SU-DHL-6 (cell line): ENCODE measurements at regions not wholly inside any gene's neighbourhood (a gene's known extent, or its start where the extent isn't known, plus 50 kb on each side); places are given as distances from the start of the nearest gene placed in this dataset.

Source experiments
- H2AFZ ChIP-seq: fragments of 200-600 bp; sonication (generic); 2 replicates; pipeline ENCODE4 v1.6.1; 2014; ENCODE audit warnings: low read depth, mild to moderate bottlenecking, moderate library complexity, mixed read lengths, antibody characterized with exemption, low read length; ENCODE audit not compliant: severe bottlenecking
- H3F3A ChIP-seq: fragments of 200-600 bp; shearing (Covaris generic); 2 replicates; pipeline ENCODE4 v1.6.0; 2016; ENCODE audit warnings: antibody characterized with exemption, mild to moderate bottlenecking; ENCODE audit not compliant: insufficient read depth
- H3K27ac ChIP-seq: fragments of 200-600 bp; sonication (generic); 2 replicates; pipeline ENCODE4 v1.5.1; 2016; ENCODE audit warnings: low read depth, mild to moderate bottlenecking, low read length, moderate library complexity, mixed read lengths
- H3K27me3 ChIP-seq: fragments of 200-600 bp; sonication (generic), shearing (Covaris generic); 2 replicates; pipeline ENCODE4 v1.6.0; 2014; ENCODE audit warnings: mild to moderate bottlenecking, low read length
- H3K36me3 ChIP-seq: fragments of 200-600 bp; sonication (generic); 2 replicates; pipeline ENCODE4 v1.6.1; 2014; ENCODE audit warnings: mild to moderate bottlenecking, low read length, mixed read lengths
- H3K4me2 ChIP-seq: fragments of 300-600, 200-600 bp; shearing (Covaris generic), sonication (generic); 2 replicates; pipeline ENCODE4 v1.6.0; 2014; ENCODE audit warnings: low read length, low read depth, mild to moderate bottlenecking; ENCODE audit not compliant: poor library complexity, severe bottlenecking
- H3K4me3 ChIP-seq: fragments of 200-600 bp; sonication (generic); 2 replicates; pipeline ENCODE4 v1.5.1; 2014; ENCODE audit warnings: antibody characterized with exemption, low read length, mild to moderate bottlenecking, mixed read lengths; ENCODE audit not compliant: insufficient read depth, poor library complexity, severe bottlenecking
- H3K79me2 ChIP-seq: fragments of 200-600 bp; sonication (generic); 2 replicates; pipeline ENCODE4 v1.6.1; 2014; ENCODE audit warnings: mild to moderate bottlenecking, low read length, moderate library complexity; ENCODE audit not compliant: insufficient read depth
- H3K9ac ChIP-seq: fragments of 200-600 bp; sonication (generic); 2 replicates; pipeline ENCODE4 v1.7.0; 2014; ENCODE audit warnings: mild to moderate bottlenecking, low read length
- H3K9me2 ChIP-seq: fragments of 200-600 bp; sonication (generic); replicated peaks from 2 replicates; pipeline ENCODE4 v1.6.1; 2014; ENCODE audit warnings: low read length; ENCODE audit not compliant: insufficient read depth
- H3K9me3 ChIP-seq: fragments of 200-600 bp; sonication (generic); 2 replicates; pipeline ENCODE4 v1.6.1; 2014; ENCODE audit warnings: low read length, mixed read lengths; ENCODE audit not compliant: insufficient read depth
- H4K20me1 ChIP-seq: fragments of 200-600 bp; sonication (generic); 2 replicates; pipeline ENCODE4 v1.6.1; 2014; ENCODE audit warnings: low read depth, mild to moderate bottlenecking, antibody characterized with exemption, low read length, moderate library complexity, mixed read lengths
- CTCF ChIP-seq: fragments of 200-600 bp; sonication (generic); IDR thresholded peaks from one replicate; pipeline ENCODE4 v1.5.1; 2017; ENCODE audit warnings: antibody characterized with exemption, mild to moderate bottlenecking, low read length, moderate library complexity; ENCODE audit not compliant: insufficient read depth, poor library complexity, severe bottlenecking
- EZH2phosphoT487 ChIP-seq: fragments of 200-600 bp; sonication (generic), shearing (Covaris generic); conservative IDR thresholded peaks from 2 replicates; pipeline ENCODE4 v1.6.1; 2018; ENCODE audit warnings: mild to moderate bottlenecking, antibody characterized with exemption, low read length, moderate library complexity, mixed read lengths

DNA sequence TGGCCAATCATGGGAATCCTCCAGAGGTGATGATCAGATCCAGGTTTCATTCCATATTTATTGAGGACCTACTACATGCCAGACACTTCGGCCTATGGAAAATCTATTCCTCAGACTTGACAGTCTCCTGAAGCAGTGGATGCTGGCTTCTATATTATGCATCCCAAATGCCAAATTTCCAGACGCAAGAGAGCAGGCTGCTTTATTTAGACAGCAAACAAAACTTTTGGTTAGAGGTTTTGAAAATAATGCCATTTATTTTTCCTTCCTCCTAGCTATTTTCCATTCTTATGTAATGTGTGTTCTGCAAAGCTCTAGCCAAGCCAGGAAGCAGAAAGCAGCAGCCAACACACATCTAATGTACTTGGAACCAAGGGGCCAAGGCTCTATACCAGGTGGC lies 330.8 kb downstream of the GPAM start:
- Histone ChIP-seq H3K9me2 (no peaks in the 10 kb centered on the region), H2AFZ (no peak overlapping the region), H3K79me2 (no peaks in the 10 kb centered on the region), H3K27me3 (no peaks in the 10 kb centered on the region), H3K9ac (no peak overlapping the region), H3K27ac (no peak overlapping the region), H3K9me3 (no peaks in the 10 kb centered on the region), H3K4me3 (no peak overlapping the region), H3F3A (no peaks in the 10 kb centered on the region), H3K4me2 (no peak overlapping the region), H3K36me3 (no peaks in the 10 kb centered on the region), H4K20me1 (no peaks in the 10 kb centered on the region)
- TF ChIP-seq EZH2phosphoT487 (no peak), CTCF (no peak)

GRCh38 chr10:111856631-111857030 lies 326.9 kb downstream of the GPAM start:
- Histone ChIP-seq H3K4me2 (no peak overlapping the region), H3K9me2 (no peaks in the 10 kb centered on the region), H3K4me3 (no peak overlapping the region), H3K79me2 (no peaks in the 10 kb centered on the region), H3K9ac (no peak overlapping the region), H3K36me3 (no peaks in the 10 kb centered on the region), H2AFZ (no peak overlapping the region), H4K20me1 (no peaks in the 10 kb centered on the region), H3K27ac (no peak overlapping the region), H3K27me3 (no peaks in the 10 kb centered on the region), H3F3A (no peaks in the 10 kb centered on the region), H3K9me3 (no peaks in the 10 kb centered on the region)
- no peak for TF ChIP-seq EZH2phosphoT487
- TF ChIP-seq CTCF, result no peak

DNA sequence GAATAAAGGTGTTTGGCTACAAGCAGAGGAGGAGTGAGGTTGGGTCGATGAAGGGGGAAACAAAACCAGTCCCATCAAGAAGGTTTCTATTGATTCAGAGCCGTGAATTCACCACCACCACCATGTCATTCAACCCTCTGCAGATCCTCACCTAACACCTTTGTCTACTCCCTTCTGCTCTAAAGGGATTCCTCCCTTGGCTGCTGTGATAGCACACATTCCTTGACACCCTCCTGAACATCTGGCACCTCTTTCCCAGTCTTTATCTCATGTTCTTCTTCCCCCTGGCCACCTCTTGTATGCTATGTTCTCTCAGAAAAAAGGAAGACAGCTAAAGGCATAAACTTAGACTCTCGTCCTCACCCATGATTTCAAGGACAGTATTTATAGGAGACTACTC lies 318.0 kb downstream of the GPAM start:
- H3K36me3 ChIP-seq, result no peaks in the 10 kb centered on the region
- no peak overlapping the region for H3K4me2 ChIP-seq
- no peak overlapping the region for H3K9ac ChIP-seq
- H3K9me2 ChIP-seq, result no peaks in the 10 kb centered on the region
- no peak overlapping the region for H3K27ac ChIP-seq
- no peaks in the 10 kb centered on the region for H4K20me1 ChIP-seq
- no peaks in the 10 kb centered on the region for H3K27me3 ChIP-seq
- H3K9me3 ChIP-seq, result no peaks in the 10 kb centered on the region
- H3F3A ChIP-seq, result no peaks in the 10 kb centered on the region
- no peaks in the 10 kb centered on the region for H3K79me2 ChIP-seq
- no peak for TF ChIP-seq CTCF
- TF ChIP-seq EZH2phosphoT487, result no peak
- H3K4me3 ChIP-seq, result no peak overlapping the region
- H2AFZ ChIP-seq, result no peak overlapping the region

- TF ChIP-seq CTCF (no peak), EZH2phosphoT487 (no peak)
- Histone ChIP-seq H3K27me3 (no peaks in the 10 kb centered on the region), H3K36me3 (no peaks in the 10 kb centered on the region), H3K9me3 (no peaks in the 10 kb centered on the region), H3K79me2 (no peaks in the 10 kb centered on the region), H3K9ac (no peak overlapping the region), H3K4me3 (no peak overlapping the region), H3K9me2 (no peaks in the 10 kb centered on the region), H2AFZ (no peak overlapping the region), H3K27ac (no peak overlapping the region), H4K20me1 (no peaks in the 10 kb centered on the region), H3K4me2 (no peak overlapping the region), H3F3A (no peaks in the 10 kb centered on the region)
Measured at GRCh38 chr10:111871458-111871857, 312.1 kb downstream of the GPAM start.
